ENCODE measurements at regions not wholly inside any gene's neighbourhood (a gene's known extent, or its start where the extent isn't known, plus 50 kb on each side); places are given as distances from the start of the nearest gene placed in this dataset.

DNA sequence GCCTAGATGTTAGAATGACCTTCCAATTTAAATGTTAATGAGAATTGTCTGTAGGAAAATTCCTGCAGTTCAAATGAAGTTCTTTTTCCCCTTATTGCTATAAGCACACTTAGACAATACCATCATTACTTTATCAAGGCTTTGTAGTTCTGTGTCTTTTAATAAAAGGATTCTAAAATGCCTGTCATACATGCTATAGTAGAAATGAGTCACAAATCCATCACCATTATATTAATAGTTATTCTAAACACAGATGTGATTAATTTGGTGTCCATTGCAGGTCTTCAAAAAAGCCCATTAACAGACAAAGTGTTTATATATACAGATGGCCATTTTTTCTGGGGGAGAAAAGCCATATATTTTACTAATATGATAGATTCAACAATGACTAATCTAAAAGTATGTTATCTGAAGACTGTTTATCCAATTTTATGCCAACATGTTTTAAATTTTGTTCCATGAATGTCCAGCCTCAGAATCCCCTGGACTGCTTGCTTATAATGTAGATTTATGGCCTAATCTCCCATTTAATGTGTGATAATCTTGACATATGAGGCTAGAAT, 1678.3 kb upstream of the PCDH20 start:
- no peak for DNase-seq

DNA sequence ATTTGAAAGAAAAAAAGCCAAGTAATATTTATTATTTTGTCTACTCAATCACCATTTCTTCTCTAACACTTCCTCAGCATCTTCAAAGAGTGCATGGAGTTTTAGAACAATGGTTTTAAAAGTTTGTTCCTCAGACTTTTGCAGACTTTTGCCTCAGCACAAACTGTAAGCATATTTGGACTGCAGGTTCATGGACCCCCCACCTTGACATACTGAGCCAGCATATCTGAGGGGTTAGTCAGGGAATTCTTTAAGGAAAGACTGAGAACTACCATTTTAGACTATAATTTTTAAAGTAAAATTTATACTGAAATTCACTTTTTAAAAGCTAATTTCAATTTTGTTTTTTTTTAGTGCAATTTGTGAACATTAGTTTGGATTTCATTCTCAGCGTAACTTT, 1676.8 kb upstream of the PCDH20 start:
- no peak for DNase-seq

DNA sequence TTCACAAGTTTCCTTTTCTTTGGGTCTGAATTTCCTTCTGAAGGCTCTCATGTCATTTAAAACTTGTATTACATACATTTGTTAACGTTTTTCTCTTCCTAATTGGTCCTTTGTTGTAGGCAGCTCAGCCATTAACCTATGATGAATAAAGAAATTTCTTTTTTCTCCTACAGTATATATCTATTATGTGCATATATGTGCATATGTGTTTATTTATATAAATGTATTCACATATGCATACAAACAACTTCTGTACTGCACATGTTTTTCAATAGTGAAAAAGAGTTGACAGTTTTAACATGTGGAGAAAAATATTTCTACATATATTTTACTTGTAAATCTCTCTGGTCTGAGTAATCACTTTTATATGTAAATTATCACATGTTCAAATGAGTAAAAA, 1674.9 kb upstream of the PCDH20 start:
- no peak for DNase-seq

DNA sequence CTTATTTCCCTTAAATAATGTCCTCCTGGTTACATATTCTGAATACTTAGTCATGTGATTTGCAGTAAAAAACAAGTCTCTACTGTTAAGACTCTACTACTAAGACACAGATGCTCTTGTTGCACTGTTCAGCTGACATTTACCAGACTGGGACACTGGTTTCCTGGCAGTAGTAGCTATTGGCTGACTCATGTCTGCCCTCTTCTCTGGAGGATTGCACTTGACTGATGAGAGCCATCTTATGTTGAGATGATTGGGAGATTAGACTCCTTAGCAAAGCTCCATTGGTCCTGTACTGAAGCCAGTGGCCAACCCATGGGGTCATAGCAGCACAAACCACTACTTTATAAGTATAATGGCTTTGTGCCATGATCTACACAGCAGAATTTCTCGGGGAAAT, 1672.6 kb upstream of the PCDH20 start:
- DNase-seq = no peak

DNA sequence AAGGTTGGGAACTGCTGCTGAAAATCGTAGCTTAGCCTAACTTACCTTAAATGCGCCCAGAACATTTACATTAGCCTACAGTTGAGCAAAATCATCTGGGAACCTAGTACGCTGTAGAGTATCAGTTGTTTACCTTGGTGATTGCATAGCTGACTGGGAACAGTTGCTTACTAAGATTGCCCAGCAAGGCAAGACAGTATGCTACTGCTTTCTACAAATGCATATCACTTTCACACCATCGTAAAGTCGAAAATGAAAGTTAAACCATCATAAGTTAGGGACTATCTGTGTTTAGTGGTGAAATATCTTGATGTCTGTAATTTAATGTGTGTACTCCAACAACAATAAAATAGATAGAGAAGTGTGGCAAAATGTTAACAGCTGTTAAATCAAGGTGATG, 1670.6 kb upstream of the PCDH20 start:
- no peak for DNase-seq

DNA sequence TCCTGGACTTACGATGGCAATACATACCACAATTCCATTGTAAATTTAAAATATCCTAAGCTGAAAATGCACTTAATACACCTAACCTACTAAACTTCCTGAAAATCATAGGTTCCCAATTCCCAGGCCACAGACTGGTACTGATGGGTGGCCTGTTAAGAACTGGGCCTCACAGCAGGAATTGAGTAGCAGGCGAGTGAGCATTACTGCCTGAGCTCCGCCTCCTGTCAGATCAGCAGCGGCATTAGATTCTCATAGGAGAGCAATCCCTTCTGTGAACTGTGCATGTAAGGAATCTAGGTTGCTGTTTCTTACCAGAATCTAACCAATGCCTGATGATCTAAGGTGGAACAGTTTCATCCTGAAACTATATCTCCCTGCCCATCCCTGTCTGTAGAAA, 1670.2 kb upstream of the PCDH20 start:
- no peak for DNase-seq

DNA sequence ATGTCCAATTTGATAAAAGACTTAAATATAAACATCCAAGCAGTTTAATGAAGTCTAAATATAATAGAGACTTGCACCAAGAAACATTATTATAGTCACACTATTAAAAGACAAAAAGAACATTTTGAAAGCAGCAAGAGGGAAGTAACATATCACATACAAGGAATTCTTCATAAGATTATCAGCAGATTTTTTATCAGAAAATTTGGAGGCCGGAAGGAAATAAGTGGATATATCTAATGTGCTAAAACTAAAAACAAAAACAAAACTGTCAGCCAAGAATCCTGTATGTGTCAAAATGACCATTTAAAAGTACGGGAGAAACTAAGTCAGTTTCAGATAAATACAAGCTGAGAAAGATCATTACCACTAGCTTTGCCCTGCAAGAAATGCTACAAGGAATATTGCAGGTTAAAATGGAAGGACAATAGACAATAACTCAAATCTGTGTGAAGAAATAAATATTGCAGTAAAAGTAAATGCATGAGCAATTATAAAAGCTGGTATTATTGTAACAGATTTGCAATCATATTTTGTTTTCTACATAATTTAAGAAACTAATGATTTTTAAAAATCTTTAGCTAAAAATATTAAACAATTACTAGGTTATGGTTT, 1665.9 kb upstream of the PCDH20 start:
- no peak for DNase-seq

DNA sequence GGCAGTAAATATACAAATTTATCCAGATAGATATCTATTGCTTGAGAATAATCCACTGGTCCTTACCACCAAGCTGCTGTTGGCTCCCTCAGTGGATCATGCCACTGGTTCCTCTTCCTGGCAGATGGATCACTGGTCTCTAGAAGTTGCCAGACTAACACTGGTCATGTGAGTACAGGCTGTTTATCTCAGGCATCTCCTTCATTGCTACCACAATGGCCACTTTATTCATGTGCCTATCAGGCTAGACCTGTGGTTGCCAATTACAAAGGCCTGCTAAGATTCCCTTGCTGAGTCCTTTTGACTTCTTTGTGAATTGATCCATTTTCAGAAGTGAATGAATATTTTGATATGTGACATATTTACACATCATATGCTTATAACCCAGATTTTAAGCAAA, 1659.5 kb upstream of the PCDH20 start:
- no peak for DNase-seq

DNA sequence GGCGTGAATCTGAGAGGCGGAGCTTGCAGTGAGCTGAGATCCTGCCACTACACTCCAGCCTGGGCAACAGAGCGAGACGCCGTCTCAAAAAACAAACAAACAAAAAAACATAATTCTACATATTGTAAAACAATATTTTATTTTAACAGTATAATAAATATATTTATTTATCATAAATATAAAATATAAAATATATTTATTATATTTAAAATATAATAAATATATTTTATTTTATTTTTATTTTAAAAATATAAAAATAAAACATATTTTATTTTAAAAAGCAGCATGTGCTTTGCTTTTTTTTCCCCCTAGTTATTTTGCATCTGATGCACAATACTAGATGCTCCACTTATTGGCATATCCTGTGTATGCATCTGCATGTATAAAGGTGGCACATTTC, 1634.6 kb upstream of the PCDH20 start:
- DNase-seq = no peak

DNA sequence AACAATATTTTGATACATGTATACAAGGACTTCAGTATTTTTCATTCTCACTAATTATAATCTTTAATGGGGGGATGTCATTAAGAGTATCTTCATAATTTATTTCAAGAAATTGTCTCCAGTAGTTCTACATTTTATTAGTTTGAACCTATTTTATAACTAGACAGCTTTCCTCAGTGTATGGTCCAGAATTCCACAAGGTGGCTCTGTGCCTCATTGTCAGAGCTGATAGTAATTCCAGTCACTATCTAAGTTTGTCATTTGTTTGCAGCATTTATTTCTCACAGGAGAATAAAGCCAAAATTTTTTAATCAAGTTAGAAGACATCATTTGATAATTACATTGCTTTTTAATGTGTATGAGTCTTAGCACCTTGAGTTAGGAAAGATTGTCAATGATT, 1633.0 kb upstream of the PCDH20 start:
- DNase-seq = no peak

DNA sequence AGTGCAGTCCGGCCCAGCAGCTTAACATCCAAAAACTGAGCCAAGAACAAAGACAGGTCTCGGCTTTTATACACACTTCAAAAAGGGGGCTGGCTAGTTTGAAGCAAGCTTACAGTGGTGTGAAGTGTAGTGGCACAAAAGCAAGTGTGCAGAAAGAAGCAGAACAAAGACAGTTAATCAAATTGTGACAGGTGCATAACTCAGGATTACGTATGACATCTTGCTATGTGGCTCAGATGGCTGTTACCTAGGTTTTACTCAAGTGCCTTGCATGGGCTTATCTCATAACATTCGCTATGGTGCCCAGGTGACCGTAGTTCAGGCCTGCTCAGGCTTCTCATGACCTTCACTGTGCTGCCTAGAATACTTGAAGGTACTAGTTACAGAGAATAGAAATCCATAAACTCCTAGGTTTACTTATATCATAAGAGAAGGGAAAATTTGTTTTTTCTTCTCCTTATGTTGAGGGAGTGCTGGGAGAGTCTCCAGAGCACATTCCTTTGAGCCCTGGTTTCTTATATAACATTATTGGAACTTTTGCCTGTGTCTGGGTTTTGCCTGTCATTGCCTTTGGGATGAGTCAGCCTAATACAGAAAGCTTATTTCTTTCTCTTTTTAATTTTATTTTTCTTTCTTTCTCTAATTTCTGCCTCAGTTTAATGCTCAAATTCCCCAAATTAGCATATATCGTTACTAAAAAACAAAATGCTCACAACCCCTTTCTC, 1629.1 kb upstream of the PCDH20 start:
- no peak for DNase-seq

DNA sequence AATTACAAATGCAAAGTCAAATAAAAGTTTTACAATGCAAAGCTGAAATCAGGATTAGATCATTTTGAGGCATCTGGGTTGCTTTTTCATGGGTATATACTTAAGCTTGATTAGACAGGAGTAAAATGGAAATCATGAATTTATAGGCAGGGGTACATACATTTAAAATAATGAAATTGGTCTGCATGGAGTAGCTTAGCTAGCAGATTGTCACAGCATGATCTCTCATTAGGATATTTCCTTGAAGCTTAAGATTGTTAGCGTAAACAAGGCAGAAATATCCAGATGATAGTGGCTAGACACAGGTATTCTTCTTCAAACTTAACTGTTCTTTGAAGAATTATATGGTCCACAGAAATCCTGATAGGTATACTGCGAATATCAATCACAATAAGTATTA, 1627.0 kb upstream of the PCDH20 start:
- no peak for DNase-seq

DNA sequence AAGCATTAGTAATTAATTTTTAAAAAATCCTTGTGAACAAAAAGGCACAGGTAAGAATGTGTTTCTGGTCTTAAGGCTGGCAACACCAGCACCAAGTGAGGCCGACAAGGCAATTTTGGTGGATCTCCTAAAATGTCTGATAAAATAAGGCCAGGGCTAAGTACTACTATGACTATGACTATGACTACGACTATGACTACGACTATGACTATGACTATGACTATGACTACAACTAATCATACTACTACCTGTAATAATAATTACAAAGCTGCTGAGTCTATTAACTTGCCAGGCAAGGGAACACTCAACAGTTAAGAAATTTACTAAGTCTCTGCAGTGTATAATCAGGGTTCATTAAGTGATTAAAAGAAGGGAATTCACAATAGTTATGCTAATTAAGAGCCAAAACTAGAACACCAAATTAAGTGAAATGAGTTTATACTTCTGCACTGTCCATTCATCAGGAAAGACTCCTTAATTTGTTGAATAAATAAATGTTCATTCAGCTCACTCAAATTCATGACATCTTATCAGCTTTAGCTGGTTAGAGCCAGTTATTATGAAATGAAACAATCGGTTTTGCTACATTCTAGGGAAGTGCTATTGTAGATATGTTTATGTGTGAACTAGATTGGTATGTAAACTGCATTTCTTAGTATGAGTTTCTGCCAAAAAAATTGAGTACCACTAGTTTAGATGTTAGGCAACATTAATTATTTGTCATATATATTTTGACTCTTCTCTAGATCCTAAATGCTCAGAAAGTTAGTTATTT, 1626.2 kb upstream of the PCDH20 start:
- DNase-seq = no peak

DNA sequence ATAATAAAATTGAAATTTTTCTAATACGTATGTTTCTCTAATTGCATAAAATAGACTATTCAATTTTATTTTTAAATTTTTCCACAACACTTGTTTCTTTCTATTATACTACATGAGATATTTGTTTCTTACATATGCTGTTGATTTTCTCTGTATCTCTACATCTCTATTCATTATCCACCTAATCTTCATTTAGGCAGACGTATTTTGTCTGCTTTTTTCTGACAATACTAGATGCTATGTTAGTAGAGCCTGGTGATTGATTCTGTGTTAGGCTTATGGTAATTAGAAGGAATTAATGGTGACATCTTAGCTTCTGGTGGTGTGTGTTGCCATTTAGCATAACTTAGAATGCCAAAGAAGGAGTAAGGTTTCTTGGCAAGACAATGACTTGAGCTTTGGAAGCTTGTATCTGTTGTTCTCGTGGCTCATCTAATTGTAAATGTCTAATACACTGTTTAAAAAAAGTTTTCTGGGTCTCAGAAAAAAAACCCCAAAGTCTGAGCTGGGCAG, 1610.7 kb upstream of the PCDH20 start:
- no peak for DNase-seq

DNA sequence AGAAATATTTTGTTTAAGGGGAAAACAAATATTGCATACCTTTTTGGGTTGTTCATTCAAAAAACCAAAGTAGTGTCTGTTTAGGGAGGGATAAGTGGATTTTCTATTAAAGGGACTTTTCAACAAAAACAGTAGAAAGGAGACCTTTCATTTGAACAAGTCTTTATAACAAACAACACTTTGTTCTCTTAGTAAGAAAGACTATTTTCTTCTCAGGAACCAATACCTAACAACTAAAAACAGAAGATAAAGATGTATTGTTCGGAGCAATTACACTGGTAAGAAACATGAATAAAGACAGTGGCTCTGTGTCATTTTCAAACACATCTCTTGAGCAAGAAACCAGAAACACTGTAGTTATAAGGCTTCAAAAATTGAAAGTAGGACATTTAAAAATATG, 1610.1 kb upstream of the PCDH20 start:
- no peak for DNase-seq

DNA sequence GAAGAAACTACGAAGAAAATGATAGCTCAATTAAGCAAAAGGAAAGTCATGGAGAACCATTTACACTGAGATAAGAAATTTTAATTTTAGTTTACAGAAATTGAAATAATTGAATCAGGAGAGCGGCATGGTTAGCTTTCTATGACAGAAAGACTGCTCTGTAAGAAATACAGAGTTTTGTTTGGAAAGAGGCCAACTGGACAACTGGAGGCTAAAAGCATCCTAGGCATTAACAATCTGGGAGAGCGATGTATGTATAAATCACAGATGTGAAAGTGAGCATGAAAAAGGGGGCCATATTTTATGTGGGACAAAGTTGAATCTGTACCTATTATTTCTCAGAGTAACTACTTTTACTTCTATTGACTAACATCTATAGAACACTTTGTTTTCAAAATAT, 1608.8 kb upstream of the PCDH20 start:
- DNase-seq = no peak

DNA sequence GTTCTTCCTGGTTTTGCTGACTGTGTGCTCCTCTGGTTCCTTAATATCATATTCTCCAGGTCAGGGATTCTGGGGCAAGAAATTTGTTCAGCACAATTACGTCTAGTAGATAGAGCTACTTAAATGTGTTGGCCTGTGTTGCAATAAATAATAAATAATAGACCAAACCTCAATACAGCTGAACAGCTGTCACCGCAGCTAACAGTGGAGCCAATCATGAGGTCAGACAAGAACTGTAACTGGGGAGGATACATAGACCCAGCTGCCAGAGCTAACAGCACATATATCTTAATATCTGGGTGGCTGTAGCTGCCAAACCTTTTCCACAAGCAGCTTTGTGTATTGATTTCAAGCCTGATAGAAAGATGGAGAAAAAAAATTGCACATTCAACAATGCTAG, 1596.3 kb upstream of the PCDH20 start:
- DNase-seq = no peak

DNA sequence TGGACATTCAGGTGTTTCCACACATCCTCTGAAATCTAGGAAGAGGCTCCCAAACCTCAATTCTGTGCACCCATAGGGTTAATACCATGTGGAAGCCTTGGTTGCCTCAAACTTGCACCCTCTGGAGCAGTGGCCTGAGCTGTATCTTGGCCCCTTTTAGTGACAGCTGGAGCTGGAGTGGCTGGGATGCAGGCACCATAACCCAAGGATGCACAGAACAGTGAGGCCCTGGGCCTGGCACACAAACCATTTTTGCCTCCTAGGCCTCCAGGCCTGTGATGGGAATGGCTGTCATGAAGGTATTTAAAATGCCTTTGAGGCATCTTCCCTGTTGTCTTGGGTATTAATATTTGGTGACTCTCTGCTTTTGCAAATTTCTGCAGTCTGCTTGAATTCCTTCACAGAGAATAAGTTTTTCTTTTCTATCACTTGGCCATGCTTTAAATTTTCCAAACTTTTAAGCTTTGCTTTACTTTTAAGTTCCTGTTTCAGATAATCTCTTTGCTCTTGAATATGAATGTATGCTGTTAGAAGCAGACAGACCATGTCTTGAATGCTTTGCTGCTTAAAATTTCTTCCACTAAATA, 1594.5 kb upstream of the PCDH20 start:
- no peak for DNase-seq

DNA sequence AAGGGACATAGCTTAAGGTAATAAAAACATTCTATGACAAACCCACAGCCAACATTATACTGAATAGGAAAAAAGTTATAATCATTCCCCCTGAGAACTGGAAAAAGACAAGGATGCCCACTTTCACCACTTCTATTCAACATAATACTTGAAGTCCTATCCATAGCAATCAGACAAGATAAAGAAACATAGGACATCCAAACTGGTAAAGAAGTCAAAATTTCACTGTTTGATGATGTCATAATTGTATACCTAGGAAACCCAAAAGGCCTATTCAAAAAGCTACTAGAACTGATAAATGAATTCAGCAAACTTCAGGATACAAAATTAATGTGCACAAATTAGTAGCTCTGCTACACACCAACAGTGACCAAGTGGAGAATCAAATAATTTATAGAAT, 1590.0 kb upstream of the PCDH20 start:
- DNase-seq = no peak

DNA sequence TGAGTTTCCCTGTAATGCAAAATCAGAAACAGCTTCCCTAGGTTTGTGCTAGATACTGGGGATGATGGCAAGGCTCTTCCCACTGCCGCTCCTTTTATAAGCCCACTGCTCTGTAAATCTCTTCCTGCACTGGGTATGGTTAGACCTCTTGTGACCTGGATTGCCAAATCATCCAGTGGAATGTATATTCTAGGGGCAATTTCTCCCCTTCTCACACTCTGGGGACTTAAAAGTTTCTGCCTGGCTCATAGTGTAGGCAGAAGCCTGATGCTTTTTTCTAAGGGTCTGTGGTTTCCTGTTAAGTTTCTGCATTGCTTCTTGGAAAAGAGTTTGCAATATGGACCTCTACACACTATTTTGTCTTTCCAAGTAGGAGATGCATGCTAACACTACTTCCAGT, 1582.0 kb upstream of the PCDH20 start:
- DNase-seq = no peak

DNA sequence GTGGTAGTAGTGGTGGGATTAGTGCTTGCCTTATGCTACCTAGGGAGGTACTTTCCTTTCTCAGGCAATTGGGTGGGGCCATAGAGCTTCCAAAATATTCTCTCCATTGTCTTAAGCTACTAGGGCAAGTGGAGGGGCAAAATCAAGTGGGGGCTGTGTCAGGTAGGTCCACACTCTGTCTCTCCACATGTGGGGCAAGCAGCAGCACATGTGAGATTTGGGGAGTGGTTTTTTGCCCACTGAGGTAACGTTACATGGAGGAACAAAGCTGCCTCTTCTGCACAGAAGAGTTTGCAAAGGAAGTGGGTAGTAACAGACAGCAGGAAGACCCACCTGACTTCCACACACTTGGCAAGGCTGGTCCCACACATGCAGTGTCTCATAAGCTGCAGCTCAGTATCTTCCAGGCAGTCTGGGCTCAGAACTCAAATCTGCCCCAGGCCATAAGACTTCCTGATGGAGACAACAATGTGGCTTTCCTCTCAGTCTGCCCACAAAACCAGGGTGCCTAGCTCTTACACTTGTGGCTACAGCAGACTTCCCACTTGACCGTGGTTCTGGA, 1581.5 kb upstream of the PCDH20 start:
- no peak for DNase-seq

DNA sequence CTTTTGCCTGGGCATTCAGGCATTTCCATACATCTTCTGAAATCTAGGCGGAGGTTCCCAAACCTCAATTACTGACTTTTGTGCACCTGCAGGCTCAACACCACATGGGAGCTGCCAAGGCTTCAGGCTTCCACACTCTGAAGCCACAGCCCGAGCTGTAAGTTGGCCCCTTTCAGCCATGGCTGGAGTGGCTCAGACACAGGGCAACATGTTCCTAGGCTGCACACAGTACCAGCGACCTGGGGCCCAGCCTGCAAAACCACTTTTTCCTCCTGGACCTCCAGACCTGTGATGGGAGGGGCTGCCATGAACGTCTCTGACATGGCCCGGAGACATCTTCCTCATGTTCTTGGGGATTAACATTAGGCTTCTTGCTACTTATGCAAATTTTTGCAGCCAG, 1558.2 kb upstream of the PCDH20 start:
- no peak for DNase-seq

DNA sequence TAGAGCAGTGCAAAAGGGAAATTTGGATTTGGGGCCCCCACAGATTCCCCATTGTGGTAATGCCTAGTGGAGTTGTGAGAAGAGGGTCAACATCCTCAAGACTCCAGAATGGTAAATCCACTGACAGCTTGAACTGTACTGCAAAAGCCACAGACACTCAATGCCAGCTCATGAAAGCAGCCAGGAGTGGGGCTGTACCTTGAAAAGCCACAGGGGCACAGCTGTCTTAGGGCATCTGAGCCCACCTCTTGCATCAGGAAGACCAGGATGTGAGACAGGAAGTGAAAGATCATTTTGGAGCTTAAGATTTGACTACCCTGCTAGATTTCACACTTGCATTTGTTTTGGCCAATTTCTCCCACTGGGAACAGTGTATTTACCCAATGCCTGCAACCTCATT, 1548.9 kb upstream of the PCDH20 start:
- DNase-seq = no peak

All from activated CD8-positive, alpha-beta memory T cell treated with anti-CD3 and anti-CD28 coated beads, Interleukin-2, amount 50 U/mL, for 4 hours (primary cell).